GM18519 (cell line): ENCODE measurements at regions not wholly inside any gene's neighbourhood (a gene's known extent, or its start where the extent isn't known, plus 50 kb on each side); places are given as distances from the start of the nearest gene placed in this dataset.
"Not testable (repeated sequence)": the region's sequence is repeated elsewhere in the genome, so short reads cannot be mapped to it uniquely, and the experiment has no call there.

Experiments used
- ATAC-seq: cut with Tn5 transposase; IDR thresholded peaks from one replicate; pipeline ENCODE4 v1.9.1; 2021; ENCODE audit warnings: mild to moderate bottlenecking, moderate library complexity; ENCODE audit not compliant: unreplicated experiment, low FRiP score

GRCh38 chr7:120014925-120015465, 258.0 kb upstream of the KCND2 start:
- ATAC-seq = no peak

GRCh38 chr7:120021085-120021484, 251.9 kb upstream of the KCND2 start:
- no peak for ATAC-seq

DNA sequence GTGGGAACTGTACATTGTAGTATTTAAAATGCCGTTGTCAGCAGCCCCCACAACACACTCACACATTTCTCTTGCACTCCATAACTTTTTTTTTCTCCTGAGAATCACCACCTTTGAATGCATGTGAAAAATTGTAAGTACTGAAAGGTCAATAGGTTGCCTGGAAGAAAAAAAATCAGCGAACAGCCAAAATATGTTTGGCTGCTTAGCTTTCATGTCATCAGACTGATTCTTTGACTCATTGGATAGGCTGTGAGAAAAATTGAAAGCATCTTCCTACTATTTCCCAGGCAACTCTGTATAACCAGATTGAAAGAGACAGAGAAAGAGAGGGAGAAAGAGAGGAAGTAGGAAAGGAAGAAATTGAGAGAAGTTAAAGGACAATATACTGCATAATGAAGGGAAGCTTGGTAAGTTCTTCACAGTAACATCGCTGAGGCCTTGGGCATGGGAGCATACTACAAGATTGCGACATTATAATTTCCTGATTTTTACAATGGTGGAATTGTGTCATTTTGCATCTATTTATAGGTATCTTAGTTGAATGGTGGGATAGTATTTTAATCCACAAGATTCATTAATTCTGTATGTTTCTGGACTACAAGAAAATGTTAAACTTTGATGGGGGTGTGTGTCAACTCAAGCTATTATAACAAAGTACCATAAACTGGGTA, 249.3 kb upstream of the KCND2 start:
- ATAC-seq = no peak

DNA sequence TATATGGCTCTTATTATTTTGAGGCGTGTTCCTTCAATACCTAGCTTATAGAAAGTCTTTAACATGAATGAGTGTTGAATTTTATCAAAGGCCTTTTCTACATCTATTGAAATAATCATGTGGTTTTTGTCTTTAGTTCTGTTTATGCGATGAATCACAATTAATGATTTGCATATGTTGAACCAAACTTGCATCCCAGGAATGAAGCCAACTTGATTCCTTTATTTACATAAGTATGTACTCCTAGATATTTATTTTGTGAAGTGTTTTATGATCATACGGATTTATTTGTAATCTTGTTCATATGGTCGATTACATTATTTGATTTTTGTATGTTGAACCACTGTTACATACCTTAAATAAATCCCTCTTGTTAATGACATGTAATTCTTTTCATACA, 244.3 kb upstream of the KCND2 start:
- no peak for ATAC-seq

DNA sequence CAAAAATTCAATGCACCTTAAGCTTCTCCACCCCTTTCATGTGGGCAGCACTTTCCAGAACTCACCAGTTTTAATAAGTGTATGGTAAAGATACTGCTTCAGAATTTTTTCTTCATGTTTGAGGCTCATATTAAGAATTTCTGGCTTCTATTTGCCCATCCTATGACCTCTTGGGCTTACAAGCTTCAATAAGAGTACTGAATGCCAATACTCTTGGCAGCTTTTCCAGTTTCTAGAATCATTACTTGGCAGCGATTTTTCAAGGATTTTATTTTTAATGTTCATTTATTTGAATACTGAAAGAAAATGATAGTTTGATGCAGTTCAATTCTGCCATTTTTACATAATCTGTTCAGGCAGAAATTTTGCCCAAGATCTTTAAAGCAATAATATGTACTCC, 242.1 kb upstream of the KCND2 start:
- no peak for ATAC-seq

GRCh38 chr7:120033114-120033513, 239.9 kb upstream of the KCND2 start:
- ATAC-seq = no peak

GRCh38 chr7:120039138-120039537, 233.8 kb upstream of the KCND2 start:
- no peak for ATAC-seq

- no peak for ATAC-seq
Measured at GRCh38 chr7:120041798-120042197, 231.2 kb upstream of the KCND2 start.

DNA sequence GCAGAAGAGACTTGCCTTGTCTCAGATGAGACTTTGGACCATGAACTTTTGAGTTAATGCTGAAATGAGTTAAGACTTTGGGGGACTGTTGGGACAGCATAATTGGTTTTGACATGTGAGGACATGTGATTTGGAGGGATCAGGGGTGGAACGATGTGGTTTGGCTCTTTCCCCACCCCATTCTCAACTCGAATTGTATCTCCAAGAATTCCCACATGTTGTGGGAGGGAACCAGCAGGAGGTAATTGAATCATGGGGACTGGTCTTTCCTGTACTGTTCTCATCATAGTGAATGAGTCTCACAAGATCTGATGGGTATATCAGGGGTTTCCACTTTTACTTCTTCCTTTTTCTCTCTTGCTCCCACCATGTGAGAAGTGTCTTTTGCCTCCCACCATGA, 229.7 kb upstream of the KCND2 start:
- no peak for ATAC-seq

- ATAC-seq = no peak
Measured at GRCh38 chr7:120052884-120053382, 220.0 kb upstream of the KCND2 start.

GRCh38 chr7:120053390-120053961, 219.5 kb upstream of the KCND2 start:
- no peak for ATAC-seq

DNA sequence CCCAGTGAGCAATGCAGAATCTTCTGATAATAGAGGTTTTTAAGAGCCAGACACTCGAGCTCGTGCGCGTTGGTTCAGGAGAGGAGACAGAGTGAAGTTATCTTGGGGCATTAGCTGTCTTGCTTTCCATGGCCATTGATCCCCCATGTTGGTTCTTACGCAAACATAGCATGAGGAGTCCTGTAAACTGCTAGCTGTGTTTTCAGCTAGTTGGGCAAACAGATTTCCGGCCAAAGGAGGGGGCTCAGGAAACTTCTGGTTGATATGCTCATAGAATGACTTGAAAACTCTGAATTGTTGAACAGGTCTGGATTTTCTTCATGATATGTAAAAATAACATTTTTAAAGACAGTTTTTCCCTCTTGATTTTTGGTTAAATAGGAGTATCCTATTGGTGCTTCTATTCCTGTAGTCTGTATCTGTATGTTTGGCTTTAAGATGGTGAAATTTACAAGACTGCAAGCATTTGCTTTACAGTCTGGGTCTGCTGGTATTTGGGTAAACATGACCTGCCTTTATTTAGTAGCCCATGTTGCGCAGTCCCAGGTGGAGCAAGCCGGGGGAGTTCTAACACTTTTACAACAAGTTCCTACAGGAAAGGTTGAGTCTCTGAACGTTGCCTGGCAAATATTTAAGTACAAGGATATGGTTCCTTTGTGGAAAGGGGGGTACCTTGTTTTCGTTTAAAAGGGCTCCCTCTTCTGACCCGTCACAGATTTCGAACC, 218.4 kb upstream of the KCND2 start:
- ATAC-seq = no peak

GRCh38 chr7:120055300-120055699, 217.7 kb upstream of the KCND2 start:
- no peak for ATAC-seq

DNA sequence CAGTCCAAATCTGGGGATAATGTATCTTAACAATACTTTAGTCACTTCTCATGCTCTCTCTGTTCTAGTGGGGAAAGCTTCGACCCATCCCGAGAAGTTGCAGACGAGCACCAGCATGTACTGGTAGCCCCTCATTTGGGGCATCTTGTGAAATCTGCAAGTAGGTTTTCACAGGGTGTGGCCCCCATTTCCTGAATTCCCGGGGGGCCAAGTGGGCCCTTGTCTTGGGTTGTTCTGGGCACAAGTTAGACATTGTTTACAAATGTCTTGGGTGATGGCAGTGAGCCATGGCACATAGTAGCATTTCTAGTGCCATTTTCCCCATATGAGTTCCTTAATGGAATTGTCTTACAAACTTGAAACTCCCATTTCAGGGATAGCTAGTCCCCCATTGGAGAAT, 216.7 kb upstream of the KCND2 start:
- ATAC-seq = no peak

DNA sequence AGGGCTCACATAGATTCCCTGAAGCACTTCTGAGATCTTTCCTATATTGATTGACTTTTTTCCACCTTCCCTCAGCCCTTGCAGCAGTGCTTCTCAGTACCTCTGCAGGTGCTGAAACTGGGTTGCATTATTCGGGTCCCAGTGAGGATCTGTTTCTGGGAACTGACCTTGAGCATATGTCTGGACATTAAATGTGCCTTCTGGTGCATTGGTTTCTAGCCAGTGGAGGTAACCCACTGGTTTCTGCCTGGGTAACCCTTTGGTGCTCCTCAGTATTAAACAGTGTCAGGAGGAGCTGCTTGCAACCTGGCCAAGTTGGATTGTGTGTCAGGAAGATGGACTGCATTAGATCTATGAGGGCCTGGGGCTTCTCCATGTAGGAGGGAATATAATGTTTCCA, 213.3 kb upstream of the KCND2 start:
- ATAC-seq = no peak

GRCh38 chr7:120060281-120060680, 212.7 kb upstream of the KCND2 start:
- no peak for ATAC-seq

- ATAC-seq = peak; percentile 35
Measured at GRCh38 chr7:120060875-120061274, 212.1 kb upstream of the KCND2 start.

- peak; percentile 93 for ATAC-seq
Measured at GRCh38 chr7:120064565-120064964, 208.4 kb upstream of the KCND2 start.

DNA sequence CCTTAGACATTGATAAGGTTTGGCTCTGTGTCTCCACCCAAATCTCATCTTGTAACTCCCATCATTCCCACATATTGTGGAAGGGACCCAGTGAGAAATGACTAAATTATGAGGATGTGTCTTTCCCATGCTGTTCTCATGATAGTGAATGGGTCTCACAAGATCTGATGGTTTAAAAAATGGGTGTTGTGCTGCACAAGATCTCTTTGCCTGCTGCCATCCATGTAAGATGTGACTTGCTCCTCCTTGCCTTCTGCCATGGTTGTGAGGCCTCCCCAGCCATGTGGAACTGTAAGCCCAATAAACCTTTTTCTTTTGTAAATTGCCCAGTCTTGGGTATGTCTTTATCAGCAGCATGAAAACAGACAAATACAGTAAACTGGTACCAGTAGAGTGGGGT, 206.1 kb upstream of the KCND2 start:
- not testable (repeated sequence) for ATAC-seq

DNA sequence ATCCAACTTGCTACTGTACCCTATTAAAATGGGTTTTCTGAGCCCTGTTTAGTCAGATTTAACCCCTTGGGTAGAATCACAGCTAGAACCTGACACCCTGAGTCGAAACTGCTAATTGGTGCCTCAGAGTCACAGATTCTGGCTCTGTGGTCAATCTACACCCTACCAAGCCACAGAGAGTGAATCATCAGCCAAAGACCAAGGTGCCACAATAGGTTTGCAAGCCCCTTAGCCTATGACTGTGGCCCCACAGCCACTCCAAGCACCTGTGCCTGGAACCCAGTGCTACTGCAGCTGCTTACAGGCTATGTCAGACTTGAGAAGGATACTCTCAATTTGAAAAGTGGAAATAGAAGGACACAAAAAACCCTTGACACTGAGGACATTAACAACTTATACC, 202.8 kb upstream of the KCND2 start:
- ATAC-seq = no peak

DNA sequence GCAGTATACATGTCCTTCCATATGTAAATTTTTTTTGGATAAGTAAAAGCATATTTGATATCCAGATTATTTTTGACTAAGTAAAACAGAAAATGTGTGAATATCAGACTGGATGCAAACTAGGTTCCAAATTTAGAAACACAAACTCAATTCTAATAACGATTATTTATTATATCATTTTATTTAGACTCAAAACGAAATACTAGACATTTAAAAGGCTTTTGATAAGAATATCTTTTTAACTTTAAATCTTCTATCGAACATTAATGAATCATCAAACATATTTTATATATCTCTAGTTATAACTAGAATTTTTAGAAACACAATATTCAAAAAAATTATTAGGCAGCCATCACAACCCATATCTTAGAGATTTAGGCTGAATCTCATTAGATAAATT, 195.2 kb upstream of the KCND2 start:
- ATAC-seq = no peak
